GM12878 (cell line): ENCODE measurements at regions not wholly inside any gene's neighbourhood (a gene's known extent, or its start where the extent isn't known, plus 50 kb on each side); places are given as distances from the start of the nearest gene placed in this dataset.

Experiments used
- ATAC-seq: fragments of 200-7000 bp; cut with Tn5 transposase; 3 replicates; pipeline ENCODE4 v1.9.1; 2020; ENCODE audit warnings: mild to moderate bottlenecking, moderate library complexity
- BruUV-seq: library from RNA; stranded (reverse); fragments of 400-500 nt; replicated peaks from 2 replicates; lab custom pipeline; 2021; lab: Mats Ljungman, UMichigan
- CTCF ChIA-PET: fragments of 300-600 bp; sonication (Branson Sonifier 250); formaldehyde crosslinking; extraction: SDS; loops from one replicate; lab custom pipeline; 2021; ENCODE audit warnings: inconsistent platforms; lab: Yijun Ruan, JAX
- POLR2A ChIA-PET: fragments of 350-600 bp; formaldehyde crosslinking; extraction: SDS; loops from one replicate; lab custom pipeline; 2021; ENCODE audit warnings: inconsistent platforms; lab: Charles Lee
- RAD21 ChIA-PET: fragments of 300-600 bp; sonication (Branson Sonifier 250); formaldehyde crosslinking; loops from one replicate; lab custom pipeline; 2023; ENCODE audit warnings: antibody characterized with exemption; ENCODE audit not compliant: unreplicated experiment; lab: Charles Lee
- SMC1A ChIA-PET: fragments of 300-600 bp; sonication (Branson Sonifier 250); formaldehyde crosslinking; loops from one replicate; lab custom pipeline; 2023; ENCODE audit not compliant: unreplicated experiment, uncharacterized antibody; lab: Charles Lee
- DNase-seq: peaks from one replicate; pipeline ENCODE4 v3.0.0-alpha.2; 2011; ENCODE audit warnings: low read depth, low spot score
- FAIRE-seq: peaks from 3 replicates; lab custom pipeline; 2011; peaks lifted over from hg19 to GRCh38; lab: Jason Lieb, UNC
- H2AFZ ChIP-seq: 2 replicates; pipeline ENCODE4 v1.6.0; 2011; ENCODE audit warnings: low read depth, low read length, control low read depth; ENCODE audit not compliant: control insufficient read depth
- H3K27ac ChIP-seq: 2 replicates; pipeline ENCODE4 v1.5.1; 2011; ENCODE audit warnings: control low read depth; ENCODE audit not compliant: control insufficient read depth, insufficient read depth
- H3K27me3 ChIP-seq, 2 experiments: replicated peaks in 1 of 2; 2 replicates each; pipeline versions ENCODE4 v1.6.0 to v1.6.1; 2011; ENCODE audit warnings: low read length in 1 of 2; ENCODE audit not compliant: control insufficient read depth in 2 of 2, insufficient read depth in 2 of 2
- H3K36me3 ChIP-seq, 2 experiments: 2 replicates each; pipeline ENCODE4 v1.5.1; 2011; ENCODE audit warnings: low read length in 1 of 2; ENCODE audit not compliant: control insufficient read depth in 2 of 2, insufficient read depth in 2 of 2
- H3K4me1 ChIP-seq: 2 replicates; pipeline ENCODE4 v1.6.1; 2011; ENCODE audit warnings: mild to moderate bottlenecking, low read length, moderate library complexity, mixed read lengths; ENCODE audit not compliant: control insufficient read depth, insufficient read depth
- H3K4me2 ChIP-seq: 2 replicates; pipeline ENCODE4 v1.6.0; 2011; ENCODE audit warnings: control low read depth; ENCODE audit not compliant: control insufficient read depth, insufficient read depth
- H3K4me3 ChIP-seq: fragments of 200-600 bp; sonication (generic); 2 replicates; pipeline ENCODE4 v1.5.1; 2016
- H3K79me2 ChIP-seq: 2 replicates; pipeline ENCODE4 v1.6.0; 2011; ENCODE audit warnings: low read length; ENCODE audit not compliant: control insufficient read depth, insufficient read depth
- H3K9ac ChIP-seq: 2 replicates; pipeline ENCODE4 v1.8.0; 2011; ENCODE audit warnings: low read length, control low read depth, mixed read lengths; ENCODE audit not compliant: control insufficient read depth, insufficient read depth
- H3K9me3 ChIP-seq: replicated peaks from 3 replicates; pipeline ENCODE4 v1.5.1; 2011; ENCODE audit warnings: mild to moderate bottlenecking, low read length; ENCODE audit not compliant: control insufficient read depth, insufficient read depth
- H4K20me1 ChIP-seq: 2 replicates; pipeline ENCODE4 v1.6.0; 2011; ENCODE audit not compliant: control insufficient read depth, insufficient read depth
- JUND ChIP-seq: IDR thresholded peaks from 2 replicates; pipeline ENCODE4 v1.6.1; 2012; ENCODE audit warnings: low read depth, mild to moderate bottlenecking, low read length, improper control_type of control experiment, moderate library complexity
- KLF5 ChIP-seq: fragments of 450-650 bp; IDR thresholded peaks from 2 replicates; pipeline ENCODE4 v1.6.1; 2014; ENCODE audit warnings: mild to moderate bottlenecking; ENCODE audit not compliant: partially characterized antibody
- MEF2B ChIP-seq: fragments of 450-650 bp; IDR thresholded peaks from 2 replicates; pipeline ENCODE4 v1.6.1; 2018; ENCODE audit warnings: mild to moderate bottlenecking, moderate library complexity; ENCODE audit not compliant: partially characterized antibody, poor library complexity, severe bottlenecking
- WGBS: methylation state at CpG from one replicate; pipeline ENCODE4 v1.1.6; 2016; ENCODE audit warnings: low lambda C conversion rate; ENCODE audit not compliant: insufficient replicate concordance, insufficient coverage; ENCODE audit errors: missing lambda C conversion rate; 5-methylcytosine and 5-hydroxymethylcytosine counted together
- in situ Hi-C: fragments of 300-500 bp; cut with MboI; formaldehyde crosslinking; loops from 9 replicates; pipeline ENCODE4 v1.14.3; 2018; ENCODE audit warnings: mixed read lengths
- intact Hi-C: fragments of 100-400 bp; cut with micrococcal nuclease; formaldehyde crosslinking; loops from one replicate; pipeline ENCODE4 v1.14.2; 2022; ENCODE audit not compliant: unreplicated experiment
- TF ChIP-seq, protein P1 (sequence below): IDR thresholded peaks from 2 replicates; pipeline ENCODE4 v1.6.1; 2012; ENCODE audit warnings: low read depth, low read length, improper control_type of control experiment
- TF ChIP-seq, protein P2 (sequence below): fragments of 450-650 bp; conservative IDR thresholded peaks from 2 replicates; pipeline ENCODE4 v1.6.1; 2017; ENCODE audit warnings: mild to moderate bottlenecking, moderate library complexity

DNA sequence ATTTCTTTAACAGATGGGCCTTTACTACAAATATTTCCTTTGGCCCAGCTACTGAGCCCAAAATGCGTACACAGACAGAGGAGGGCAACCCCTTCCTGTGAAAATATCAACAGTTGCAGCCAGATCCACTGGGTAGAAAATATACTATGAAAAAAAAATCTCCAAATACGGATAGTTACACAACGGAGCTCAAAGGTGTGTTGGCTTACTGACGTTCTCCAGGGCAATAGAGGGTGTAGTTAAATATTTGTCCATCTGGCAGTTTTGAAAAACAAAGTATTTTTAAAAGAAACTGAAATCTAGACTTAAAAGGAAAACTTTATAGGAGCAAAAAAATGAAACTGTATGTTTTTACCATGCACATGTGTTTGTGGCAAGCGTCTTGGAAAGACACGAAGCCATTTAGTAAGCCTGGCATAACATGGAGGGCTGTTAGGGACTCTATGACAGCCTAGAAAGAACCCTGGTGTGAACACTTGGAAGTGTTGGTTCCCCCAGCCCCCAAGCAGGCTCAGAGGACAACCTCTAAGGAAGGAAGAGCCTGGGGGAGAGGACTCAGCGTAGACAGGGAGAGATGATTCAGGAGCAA lies 157.8 kb upstream of the TRPM3 start (continued):
- no peak for TF ChIP-seq JUND
- no peak for TF ChIP-seq MEF2B
- TF ChIP-seq, protein P1, sequence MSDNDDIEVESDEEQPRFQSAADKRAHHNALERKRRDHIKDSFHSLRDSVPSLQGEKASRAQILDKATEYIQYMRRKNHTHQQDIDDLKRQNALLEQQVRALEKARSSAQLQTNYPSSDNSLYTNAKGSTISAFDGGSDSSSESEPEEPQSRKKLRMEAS, result no peak
- TF ChIP-seq, all 136 proteins: peak for 0

DNA sequence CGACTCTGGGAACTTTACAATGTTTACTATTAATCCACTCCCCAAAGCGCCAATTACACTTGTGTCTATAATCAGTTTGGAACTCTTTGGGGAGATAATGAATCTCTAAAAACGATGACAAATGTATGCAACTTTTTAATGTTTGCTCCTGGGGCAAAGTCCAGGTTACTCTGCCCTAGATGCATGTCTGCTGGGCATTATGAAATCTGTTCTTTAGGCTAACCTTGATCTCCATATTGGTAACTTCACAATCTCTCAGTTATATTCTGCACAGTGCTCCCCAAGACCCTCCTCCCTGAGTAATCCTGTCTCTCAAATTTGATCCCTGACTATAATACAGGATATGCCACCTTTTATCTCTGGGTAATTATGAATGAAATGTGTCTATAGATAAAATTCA lies 152.2 kb upstream of the TRPM3 start:
- no peak overlapping the region for H3K4me2 ChIP-seq
- TF ChIP-seq, protein P2, sequence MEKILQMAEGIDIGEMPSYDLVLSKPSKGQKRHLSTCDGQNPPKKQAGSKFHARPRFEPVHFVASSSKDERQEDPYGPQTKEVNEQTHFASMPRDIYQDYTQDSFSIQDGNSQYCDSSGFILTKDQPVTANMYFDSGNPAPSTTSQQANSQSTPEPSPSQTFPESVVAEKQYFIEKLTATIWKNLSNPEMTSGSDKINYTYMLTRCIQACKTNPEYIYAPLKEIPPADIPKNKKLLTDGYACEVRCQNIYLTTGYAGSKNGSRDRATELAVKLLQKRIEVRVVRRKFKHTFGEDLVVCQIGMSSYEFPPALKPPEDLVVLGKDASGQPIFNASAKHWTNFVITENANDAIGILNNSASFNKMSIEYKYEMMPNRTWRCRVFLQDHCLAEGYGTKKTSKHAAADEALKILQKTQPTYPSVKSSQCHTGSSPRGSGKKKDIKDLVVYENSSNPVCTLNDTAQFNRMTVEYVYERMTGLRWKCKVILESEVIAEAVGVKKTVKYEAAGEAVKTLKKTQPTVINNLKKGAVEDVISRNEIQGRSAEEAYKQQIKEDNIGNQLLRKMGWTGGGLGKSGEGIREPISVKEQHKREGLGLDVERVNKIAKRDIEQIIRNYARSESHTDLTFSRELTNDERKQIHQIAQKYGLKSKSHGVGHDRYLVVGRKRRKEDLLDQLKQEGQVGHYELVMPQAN, result no peak
- TF ChIP-seq KLF5, result no peak
- no peak for DNase-seq
- no peaks in the 10 kb centered on the region for H4K20me1 ChIP-seq
- no peak for ATAC-seq
- WGBS, result 0% methylated on average over 3 of the region's 3 CpGs
- FAIRE-seq, result no peak
- POLR2A ChIA-PET, result no interaction called here
- SMC1A ChIA-PET, result no interaction called here
- H3K36me3 ChIP-seq, result no peaks in the 10 kb centered on the region
- RAD21 ChIA-PET, result no interaction called here
- no peak overlapping the region for H3K4me3 ChIP-seq
- H3K79me2 ChIP-seq, result no peaks in the 10 kb centered on the region
- CTCF ChIA-PET, result no interaction called here
- H2AFZ ChIP-seq, result no peak overlapping the region
- H3K4me1 ChIP-seq, result no peaks in the 10 kb centered on the region
- no peaks in the 10 kb centered on the region for H3K9me3 ChIP-seq
- H3K27ac ChIP-seq, result no peak overlapping the region
- in situ Hi-C loops (loop anchor here (5.0 kb wide), 1 partner anchor 51 kb away; no protein-coding TSS in a partner anchor), intact Hi-C loops (no loop called here)
- no peaks in the 10 kb centered on the region; a peak in 1 of 4 replicates for H3K27me3 ChIP-seq
- no TSS peak for BruUV-seq
- H3K9ac ChIP-seq, result no peak overlapping the region
